ENCODE measurements at regions not wholly inside any gene's neighbourhood (a gene's known extent, or its start where the extent isn't known, plus 50 kb on each side); places are given as distances from the start of the nearest gene placed in this dataset.
"Not testable (repeated sequence)": the region's sequence is repeated elsewhere in the genome, so short reads cannot be mapped to it uniquely, and the experiment has no call there.

- no peak for DNase-seq (ENCODE audit: low read depth)
- H3K4me3 ChIP-seq (ENCODE audit: low read depth, low read length) = no peak overlapping the region
- TF ChIP-seq, protein P1, sequence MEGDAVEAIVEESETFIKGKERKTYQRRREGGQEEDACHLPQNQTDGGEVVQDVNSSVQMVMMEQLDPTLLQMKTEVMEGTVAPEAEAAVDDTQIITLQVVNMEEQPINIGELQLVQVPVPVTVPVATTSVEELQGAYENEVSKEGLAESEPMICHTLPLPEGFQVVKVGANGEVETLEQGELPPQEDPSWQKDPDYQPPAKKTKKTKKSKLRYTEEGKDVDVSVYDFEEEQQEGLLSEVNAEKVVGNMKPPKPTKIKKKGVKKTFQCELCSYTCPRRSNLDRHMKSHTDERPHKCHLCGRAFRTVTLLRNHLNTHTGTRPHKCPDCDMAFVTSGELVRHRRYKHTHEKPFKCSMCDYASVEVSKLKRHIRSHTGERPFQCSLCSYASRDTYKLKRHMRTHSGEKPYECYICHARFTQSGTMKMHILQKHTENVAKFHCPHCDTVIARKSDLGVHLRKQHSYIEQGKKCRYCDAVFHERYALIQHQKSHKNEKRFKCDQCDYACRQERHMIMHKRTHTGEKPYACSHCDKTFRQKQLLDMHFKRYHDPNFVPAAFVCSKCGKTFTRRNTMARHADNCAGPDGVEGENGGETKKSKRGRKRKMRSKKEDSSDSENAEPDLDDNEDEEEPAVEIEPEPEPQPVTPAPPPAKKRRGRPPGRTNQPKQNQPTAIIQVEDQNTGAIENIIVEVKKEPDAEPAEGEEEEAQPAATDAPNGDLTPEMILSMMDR (IDR thresholded peaks at IDR 0.05; ENCODE audit: insufficient read depth, low read depth, low read length, missing control alignments) = no peak
These were observed 311.7 kb upstream of the HTR2C start for GRCh38 chrX:114272096-114272686.

DNA sequence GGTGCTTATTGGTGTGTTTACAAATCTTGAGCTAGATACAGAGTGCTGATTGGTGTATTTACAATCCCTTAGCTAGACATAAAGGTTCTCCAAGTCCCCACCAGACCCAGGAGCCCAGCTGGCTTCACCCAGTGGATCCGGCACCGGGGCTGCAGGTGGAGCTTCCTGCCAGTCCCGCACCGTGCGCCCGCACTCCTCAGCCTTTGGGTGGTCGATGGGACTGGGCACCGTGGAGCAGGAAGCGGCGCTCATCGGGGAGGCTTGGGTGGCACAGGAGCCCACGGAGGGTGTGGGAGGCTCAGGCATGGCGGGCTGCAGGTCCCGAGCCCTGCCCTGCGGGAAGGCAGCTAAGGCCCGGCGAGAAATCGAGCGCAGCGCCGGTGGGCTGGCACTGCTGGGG, 313.5 kb upstream of the HTR2C start:
- not testable (repeated sequence) for DNase-seq (ENCODE audit: low read depth); H3K4me3 ChIP-seq (ENCODE audit: low read depth, low read length)

- DNase-seq (ENCODE audit: low read depth) = no peak
- no peak overlapping the region for H3K4me3 ChIP-seq (ENCODE audit: low read depth, low read length)
- TF ChIP-seq, protein P1 (IDR thresholded peaks at IDR 0.05; ENCODE audit: insufficient read depth, low read depth, low read length, missing control alignments) = no peak
These were observed 315.2 kb upstream of the HTR2C start for GRCh38 chrX:114268643-114269042.

GRCh38 chrX:114267142-114267541, 316.7 kb upstream of the HTR2C start:
- TF ChIP-seq, protein P1 (IDR thresholded peaks at IDR 0.05; ENCODE audit: insufficient read depth, low read depth, low read length, missing control alignments) = no peak
- no peak overlapping the region for H3K4me3 ChIP-seq (ENCODE audit: low read depth, low read length)
- DNase-seq (ENCODE audit: low read depth) = no peak

- TF ChIP-seq, protein P1 (IDR thresholded peaks at IDR 0.05; ENCODE audit: insufficient read depth, low read depth, low read length, missing control alignments) = no peak
- DNase-seq (ENCODE audit: low read depth) = no peak
These were observed 331.7 kb upstream of the HTR2C start for GRCh38 chrX:114252186-114252585.

DNA sequence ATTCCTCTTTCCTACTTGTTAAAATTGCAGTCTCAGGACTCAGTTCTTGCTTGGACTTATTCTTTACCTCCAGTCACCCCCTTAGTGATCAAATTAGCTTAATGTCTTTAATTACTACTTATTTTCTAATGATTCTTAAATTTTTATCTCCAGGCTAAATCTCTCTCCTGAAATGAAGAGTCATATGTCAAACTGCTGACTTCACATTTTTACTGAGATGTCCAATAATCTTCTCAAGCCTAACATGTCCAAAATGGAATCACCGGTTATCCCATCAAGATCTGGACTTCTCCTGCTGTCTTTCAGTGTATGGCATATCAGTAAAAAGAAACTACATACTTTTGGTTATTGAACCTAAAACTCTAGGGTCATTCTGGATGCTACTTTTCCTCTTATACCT, 332.3 kb upstream of the HTR2C start:
- TF ChIP-seq, protein P1 (IDR thresholded peaks at IDR 0.05; ENCODE audit: insufficient read depth, low read depth, low read length, missing control alignments) = no peak
- DNase-seq (ENCODE audit: low read depth) = no peak

More at GRCh38 chrX:114252186-114252585, 331.7 kb upstream of the HTR2C start:
- H3K4me3 ChIP-seq (ENCODE audit: low read depth, low read length) = no peak overlapping the region

DNA sequence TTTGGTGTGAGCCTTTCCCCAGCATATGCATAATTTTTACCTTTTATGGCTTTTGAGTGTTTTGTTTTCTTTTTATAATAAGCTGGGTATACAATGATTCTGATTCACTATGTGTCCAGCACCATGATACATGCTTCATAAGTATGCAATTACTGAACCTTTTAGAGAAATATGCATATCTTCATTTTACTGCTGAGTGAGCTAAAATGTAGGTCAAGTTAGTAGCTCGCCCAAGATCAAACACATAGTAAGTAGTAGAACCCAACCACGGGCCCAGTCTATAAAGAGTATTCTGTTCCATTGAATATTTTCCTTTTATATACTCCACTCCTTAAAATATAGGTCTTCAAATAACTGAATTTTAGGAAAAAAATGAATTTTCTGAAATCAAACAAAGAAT, 362.4 kb upstream of the HTR2C start:
- no peak overlapping the region for H3K4me3 ChIP-seq (ENCODE audit: low read depth, low read length)
- no peak for DNase-seq (ENCODE audit: low read depth)
- TF ChIP-seq, protein P1 (IDR thresholded peaks at IDR 0.05; ENCODE audit: insufficient read depth, low read depth, low read length, missing control alignments) = no peak

More for the DNA sequence above, 332.3 kb upstream of the HTR2C start:
- H3K4me3 ChIP-seq (ENCODE audit: low read depth, low read length) = no peak overlapping the region
